PC-3 (cell line): ENCODE measurements at regions not wholly inside any gene's neighbourhood (a gene's known extent, or its start where the extent isn't known, plus 50 kb on each side); places are given as distances from the start of the nearest gene placed in this dataset.

Experiments used
- CTCF ChIP-seq: fragments of 300-600 bp; sonication (generic); conservative IDR thresholded peaks from 2 replicates; pipeline ENCODE4 v1.5.1; 2017; ENCODE audit warnings: antibody characterized with exemption, low read depth, mild to moderate bottlenecking, low read length
- EZH2 ChIP-seq: fragments of 300-600 bp; sonication (generic); IDR thresholded peaks from one replicate; pipeline ENCODE4 v1.6.1; 2017; ENCODE audit warnings: antibody characterized with exemption, mild to moderate bottlenecking, low read length; ENCODE audit not compliant: unreplicated experiment
- EZH2phosphoT487 ChIP-seq: fragments of 300-600 bp; sonication (generic); IDR thresholded peaks from 2 replicates; pipeline ENCODE4 v1.6.1; 2018; ENCODE audit warnings: mild to moderate bottlenecking, antibody characterized with exemption, low read length, borderline replicate concordance

DNA sequence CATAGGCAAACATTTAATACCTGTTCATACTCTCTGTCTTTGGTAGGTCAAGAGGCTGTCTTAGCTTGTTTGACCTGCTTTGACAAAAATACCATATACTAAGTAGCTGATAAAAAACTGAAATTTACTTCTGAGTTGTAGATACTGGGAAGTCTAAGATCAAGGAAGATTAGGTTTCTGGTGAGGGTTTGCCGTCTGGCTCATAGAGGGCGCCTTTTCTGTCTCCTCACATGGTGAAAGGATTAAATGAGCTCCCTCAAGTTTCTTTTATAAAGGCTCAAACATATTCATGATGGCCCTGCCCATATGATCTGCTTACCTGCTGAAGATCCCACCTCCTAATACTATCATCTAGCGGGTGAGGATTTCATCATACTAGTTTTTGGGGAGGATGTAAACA is 1076.1 kb upstream of the NCAM2 start:
- TF ChIP-seq CTCF (no peak), EZH2 (no peak), EZH2phosphoT487 (no peak)
